Adrenal gland (tissue), 5 donors: ENCODE measurements at regions not wholly inside any gene's neighbourhood (a gene's known extent, or its start where the extent isn't known, plus 50 kb on each side); places are given as distances from the start of the nearest gene placed in this dataset.
"Not testable (repeated sequence)": the region's sequence is repeated elsewhere in the genome, so short reads cannot be mapped to it uniquely, and the experiment has no call there.

Source experiments
- CTCF ChIP-seq, 6 experiments: fragments of 450-650 bp in 4 of 6; fragments of 200-600 bp in 2 of 6; sonication (generic) in 1 of 6; IDR thresholded peaks; 1 replicate in 5 of 6; 2 replicates in 1 of 6; pipeline versions ENCODE4 v1.5.1 to v1.8.0; 2016 to 2021; ENCODE audit warnings: antibody characterized with exemption in 6 of 6, mild to moderate bottlenecking in 2 of 6, moderate library complexity in 1 of 6
- POLR2A ChIP-seq, 2 donors: fragments of 450-650 bp; IDR thresholded peaks; one replicate each; pipeline ENCODE4 v1.6.1; 2017; ENCODE audit warnings: antibody characterized with exemption in 2 of 2, mild to moderate bottlenecking in 2 of 2, moderate library complexity in 1 of 2
- donor health status: DM: no; HTN: no; CAD: no.

- not testable (repeated sequence) for TF ChIP-seq CTCF, POLR2A (IDR thresholded peaks at IDR 0.05)
Observed at GRCh38 chr5:78711670-78712069, 63.1 kb upstream of the LHFPL2 start.
